ENCODE measurements at regions not wholly inside any gene's neighbourhood (a gene's known extent, or its start where the extent isn't known, plus 50 kb on each side); places are given as distances from the start of the nearest gene placed in this dataset.
A peak's percentile ranks its signal among the peaks of the same experiment; 100 is the strongest.

DNA sequence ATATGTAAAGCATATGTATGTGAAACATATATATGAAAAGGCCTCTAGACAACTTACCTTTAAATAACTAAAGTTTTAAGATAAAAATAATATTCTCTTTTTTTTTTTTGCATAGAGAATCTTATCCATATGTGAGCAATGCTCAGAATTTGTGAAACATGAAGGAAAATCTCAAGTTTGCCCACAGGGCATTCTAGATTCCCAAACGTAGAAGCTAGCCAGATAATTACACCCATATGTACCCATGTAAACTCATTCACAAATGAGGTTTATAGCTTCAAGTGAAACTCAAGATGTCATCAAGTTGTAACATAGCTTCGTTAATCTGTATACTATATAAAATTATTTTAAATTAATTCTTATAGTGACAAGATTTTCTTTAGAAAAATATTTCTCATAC lies 537.3 kb upstream of the NR2F2 start:
- no peak overlapping the region for H3K27ac ChIP-seq (ENCODE audit: poor library complexity, severe bottlenecking)
- ATAC-seq (ENCODE audit: low read depth) (no peak), DNase-seq (ENCODE audit: low spot score) (no peak)
- no peaks in the 10 kb centered on the region for H3K9me3 ChIP-seq (ENCODE audit: severe bottlenecking)
- no peaks in the 10 kb centered on the region for H3K36me3 ChIP-seq (ENCODE audit: low read depth)
- H3K4me1 ChIP-seq (ENCODE audit: insufficient read depth, poor library complexity, severe bottlenecking) = no peaks in the 10 kb centered on the region
- no peak overlapping the region for H3K4me3 ChIP-seq (ENCODE audit: severe bottlenecking)
- no peaks in the 10 kb centered on the region for H3K27me3 ChIP-seq (ENCODE audit: insufficient read depth, poor library complexity, severe bottlenecking)
- TF ChIP-seq, protein P1, sequence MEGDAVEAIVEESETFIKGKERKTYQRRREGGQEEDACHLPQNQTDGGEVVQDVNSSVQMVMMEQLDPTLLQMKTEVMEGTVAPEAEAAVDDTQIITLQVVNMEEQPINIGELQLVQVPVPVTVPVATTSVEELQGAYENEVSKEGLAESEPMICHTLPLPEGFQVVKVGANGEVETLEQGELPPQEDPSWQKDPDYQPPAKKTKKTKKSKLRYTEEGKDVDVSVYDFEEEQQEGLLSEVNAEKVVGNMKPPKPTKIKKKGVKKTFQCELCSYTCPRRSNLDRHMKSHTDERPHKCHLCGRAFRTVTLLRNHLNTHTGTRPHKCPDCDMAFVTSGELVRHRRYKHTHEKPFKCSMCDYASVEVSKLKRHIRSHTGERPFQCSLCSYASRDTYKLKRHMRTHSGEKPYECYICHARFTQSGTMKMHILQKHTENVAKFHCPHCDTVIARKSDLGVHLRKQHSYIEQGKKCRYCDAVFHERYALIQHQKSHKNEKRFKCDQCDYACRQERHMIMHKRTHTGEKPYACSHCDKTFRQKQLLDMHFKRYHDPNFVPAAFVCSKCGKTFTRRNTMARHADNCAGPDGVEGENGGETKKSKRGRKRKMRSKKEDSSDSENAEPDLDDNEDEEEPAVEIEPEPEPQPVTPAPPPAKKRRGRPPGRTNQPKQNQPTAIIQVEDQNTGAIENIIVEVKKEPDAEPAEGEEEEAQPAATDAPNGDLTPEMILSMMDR (IDR thresholded peaks at IDR 0.05; ENCODE audit: poor library complexity, severe bottlenecking) = no peak

DNA sequence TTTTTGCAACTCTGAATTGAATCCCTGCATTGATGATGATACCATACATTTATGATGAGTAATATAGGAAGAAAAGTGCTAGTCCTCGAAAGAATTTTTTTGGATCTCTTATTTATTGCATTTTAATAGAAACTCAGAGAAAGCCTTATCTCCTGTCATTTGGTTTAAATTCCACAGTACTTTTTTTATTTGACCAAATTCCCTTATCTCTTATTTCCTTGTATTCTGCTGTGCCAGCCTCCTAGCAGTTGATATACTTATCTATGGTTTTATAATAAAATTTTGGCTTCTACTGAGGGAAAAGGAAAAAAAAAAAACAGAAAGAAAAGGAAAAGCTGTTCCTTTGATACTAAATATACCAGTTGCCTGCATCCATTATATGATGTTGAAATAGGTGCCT lies 535.1 kb upstream of the NR2F2 start:
- DNase-seq (ENCODE audit: low spot score) (no peak), ATAC-seq (ENCODE audit: low read depth) (no peak)
- H3K4me3 ChIP-seq (ENCODE audit: severe bottlenecking) = no peak overlapping the region
- H3K27me3 ChIP-seq (ENCODE audit: insufficient read depth, poor library complexity, severe bottlenecking) = no peaks in the 10 kb centered on the region
- H3K9me3 ChIP-seq (ENCODE audit: severe bottlenecking) = no peaks in the 10 kb centered on the region
- TF ChIP-seq, protein P1 (IDR thresholded peaks at IDR 0.05; ENCODE audit: poor library complexity, severe bottlenecking) = no peak
- no peak overlapping the region for H3K27ac ChIP-seq (ENCODE audit: poor library complexity, severe bottlenecking)
- peaks cover 18% of the 10 kb centered on the region for H3K4me1 ChIP-seq (ENCODE audit: insufficient read depth, poor library complexity, severe bottlenecking)
- no peaks in the 10 kb centered on the region for H3K36me3 ChIP-seq (ENCODE audit: low read depth)

DNA sequence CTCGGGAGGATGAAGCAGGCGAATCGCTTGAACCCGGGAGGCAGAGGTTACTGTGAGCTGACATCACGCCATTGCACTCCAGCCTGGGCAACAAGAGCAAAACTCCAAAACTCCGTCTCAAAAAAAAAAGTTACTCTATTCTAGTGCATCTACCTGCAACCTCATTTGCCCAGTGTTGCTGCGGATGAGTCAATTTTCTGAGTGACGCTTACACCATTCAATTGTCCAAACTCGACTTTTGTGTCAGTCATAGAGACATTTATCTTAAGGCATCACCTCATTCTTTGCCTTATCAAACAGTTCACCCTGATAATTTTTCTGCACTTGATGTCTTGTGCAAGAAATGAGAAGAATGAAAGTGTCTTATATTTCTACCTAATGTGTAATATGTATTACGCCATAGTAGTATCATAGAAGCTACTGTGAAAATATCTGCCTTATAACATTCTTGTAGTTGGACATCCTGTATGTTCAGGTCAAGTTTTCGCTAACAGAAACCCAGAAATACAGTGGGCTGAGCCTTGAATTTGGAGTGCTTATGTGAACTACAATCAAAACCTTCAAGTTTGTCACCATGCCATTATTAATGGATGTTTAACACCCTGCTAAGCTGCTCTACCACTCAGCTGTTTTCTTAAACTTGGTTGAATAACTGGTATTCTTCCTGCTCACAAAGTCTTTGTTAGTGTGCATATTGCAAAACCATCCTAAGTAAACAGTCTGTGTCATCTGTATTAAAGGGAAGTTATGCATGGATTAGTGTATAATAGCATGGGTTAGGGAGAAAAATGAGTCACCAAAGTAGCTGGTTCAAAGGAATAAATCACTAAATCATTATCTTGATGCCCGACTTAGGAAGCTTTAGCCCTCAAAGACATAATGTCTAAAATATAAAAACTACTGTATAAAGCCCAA lies 531.0 kb upstream of the NR2F2 start:
- Histone ChIP-seq H3K4me3 (ENCODE audit: severe bottlenecking) (no peak overlapping the region), H3K9me3 (ENCODE audit: severe bottlenecking) (no peaks in the 10 kb centered on the region), H3K27ac (ENCODE audit: poor library complexity, severe bottlenecking) (peak overlapping the region; percentile 55), H3K4me1 (ENCODE audit: insufficient read depth, poor library complexity, severe bottlenecking) (peaks cover 18% of the 10 kb centered on the region), H3K36me3 (ENCODE audit: low read depth) (no peaks in the 10 kb centered on the region), H3K27me3 (ENCODE audit: insufficient read depth, poor library complexity, severe bottlenecking) (no peaks in the 10 kb centered on the region)
- TF ChIP-seq, protein P1 (IDR thresholded peaks at IDR 0.05; ENCODE audit: poor library complexity, severe bottlenecking) = no peak
- ATAC-seq (ENCODE audit: low read depth) (peak; percentile 98), DNase-seq (ENCODE audit: low spot score) (no peak)

DNA sequence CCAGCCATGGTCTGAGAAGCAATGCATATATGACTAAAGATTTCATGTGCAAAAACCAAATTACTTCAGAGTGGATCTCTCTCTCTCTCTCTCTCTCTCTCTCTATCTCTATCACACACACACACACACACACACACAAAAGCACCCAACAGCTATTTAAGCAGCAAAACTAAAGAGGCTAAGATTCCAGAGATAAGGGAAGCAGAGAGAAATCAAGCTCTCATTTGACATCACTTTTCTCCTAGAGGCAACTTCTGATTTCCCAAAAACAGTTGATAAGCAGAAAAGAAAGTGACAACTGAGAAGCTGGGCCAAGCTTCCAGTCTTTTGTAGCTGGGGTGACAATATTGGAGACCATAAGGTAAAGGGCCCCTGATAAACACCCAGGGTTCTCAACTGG lies 526.0 kb upstream of the NR2F2 start:
- Histone ChIP-seq H3K4me1 (ENCODE audit: insufficient read depth, poor library complexity, severe bottlenecking) (peaks cover 6% of the 10 kb centered on the region), H3K4me3 (ENCODE audit: severe bottlenecking) (no peak overlapping the region), H3K27me3 (ENCODE audit: insufficient read depth, poor library complexity, severe bottlenecking) (no peaks in the 10 kb centered on the region), H3K36me3 (ENCODE audit: low read depth) (no peaks in the 10 kb centered on the region), H3K9me3 (ENCODE audit: severe bottlenecking) (no peaks in the 10 kb centered on the region), H3K27ac (ENCODE audit: poor library complexity, severe bottlenecking) (no peak overlapping the region)
- TF ChIP-seq, protein P1 (IDR thresholded peaks at IDR 0.05; ENCODE audit: poor library complexity, severe bottlenecking) = no peak
- DNase-seq (ENCODE audit: low spot score) (no peak), ATAC-seq (ENCODE audit: low read depth) (no peak)

DNA sequence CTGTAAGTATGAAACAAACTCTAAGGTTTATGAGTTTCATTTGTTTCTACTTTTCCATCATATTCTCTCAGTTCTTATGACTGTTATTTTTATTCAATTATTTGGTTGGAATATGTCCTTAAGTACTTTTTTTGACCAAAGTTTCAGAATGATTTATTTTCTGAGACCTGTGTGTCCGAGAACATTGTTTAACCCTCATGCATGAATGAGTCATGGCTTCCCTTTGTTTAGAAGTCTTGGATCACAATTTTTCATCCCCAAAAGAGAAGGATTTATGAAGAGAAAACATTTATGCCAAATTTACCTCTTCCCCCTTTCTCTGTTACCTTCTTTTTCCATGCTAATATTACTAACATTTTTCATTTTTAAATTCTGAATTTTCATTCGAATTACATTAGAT lies 518.0 kb upstream of the NR2F2 start:
- ATAC-seq (ENCODE audit: low read depth) = 0 out of 3 replicates have a peak, but pooled peaks have one; percentile 29
- Histone ChIP-seq H3K36me3 (ENCODE audit: low read depth) (no peaks in the 10 kb centered on the region), H3K27me3 (ENCODE audit: insufficient read depth, poor library complexity, severe bottlenecking) (no peaks in the 10 kb centered on the region), H3K9me3 (ENCODE audit: severe bottlenecking) (no peaks in the 10 kb centered on the region), H3K27ac (ENCODE audit: poor library complexity, severe bottlenecking) (no peak overlapping the region), H3K4me3 (ENCODE audit: severe bottlenecking) (no peak overlapping the region), H3K4me1 (ENCODE audit: insufficient read depth, poor library complexity, severe bottlenecking) (no peaks in the 10 kb centered on the region)
- TF ChIP-seq, protein P1 (IDR thresholded peaks at IDR 0.05; ENCODE audit: poor library complexity, severe bottlenecking) = no peak
- DNase-seq (ENCODE audit: low spot score) = no peak
